ENCODE measurements at regions not wholly inside any gene's neighbourhood (a gene's known extent, or its start where the extent isn't known, plus 50 kb on each side); places are given as distances from the start of the nearest gene placed in this dataset.
"Not testable (repeated sequence)": the region's sequence is repeated elsewhere in the genome, so short reads cannot be mapped to it uniquely, and the experiment has no call there.

DNA sequence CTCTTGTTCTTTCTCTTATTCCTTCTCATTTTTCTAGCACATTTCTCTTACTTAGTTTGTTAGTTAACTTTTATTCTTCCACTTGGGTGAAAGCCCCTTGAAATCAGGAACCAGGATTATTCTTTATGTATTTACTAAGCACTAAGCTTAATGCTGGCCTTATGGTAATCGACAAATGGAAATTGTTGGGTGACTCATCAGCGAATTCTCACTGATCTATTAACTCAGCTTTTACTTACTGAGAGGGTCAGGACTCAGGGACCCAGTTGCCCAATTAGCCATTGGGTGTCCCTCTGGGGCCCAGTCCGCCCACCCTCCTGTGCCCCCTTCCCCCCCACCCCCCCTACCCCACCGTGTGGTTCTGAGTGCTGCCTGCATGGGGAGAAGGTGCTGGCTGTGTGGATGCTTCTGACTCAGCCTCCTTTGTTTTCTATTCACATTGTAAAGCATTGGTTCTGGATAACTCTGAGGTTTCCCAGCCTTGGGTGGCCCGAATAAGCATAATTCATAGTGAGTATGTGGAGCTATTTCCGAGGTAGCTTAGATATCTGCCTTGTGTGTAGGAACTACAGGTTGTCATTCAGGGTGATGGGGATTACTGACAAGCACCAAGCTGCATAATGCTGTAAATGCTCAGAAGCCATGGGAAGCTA is 240.9 kb downstream of the FGF9 start:
- peak; percentile 60 for DNase-seq (ENCODE audit: low read depth, low spot score)

- DNase-seq (ENCODE audit: low read depth, low spot score) = no peak
Observed at GRCh38 chr13:21913010-21913409, 242.1 kb downstream of the FGF9 start.

GRCh38 chr13:21917086-21918015 is 246.5 kb downstream of the FGF9 start:
- DNase-seq (ENCODE audit: low read depth, low spot score) = no peak

GRCh38 chr13:21920802-21921201 is 249.9 kb downstream of the FGF9 start:
- not testable (repeated sequence) for DNase-seq (ENCODE audit: low read depth, low spot score)

DNA sequence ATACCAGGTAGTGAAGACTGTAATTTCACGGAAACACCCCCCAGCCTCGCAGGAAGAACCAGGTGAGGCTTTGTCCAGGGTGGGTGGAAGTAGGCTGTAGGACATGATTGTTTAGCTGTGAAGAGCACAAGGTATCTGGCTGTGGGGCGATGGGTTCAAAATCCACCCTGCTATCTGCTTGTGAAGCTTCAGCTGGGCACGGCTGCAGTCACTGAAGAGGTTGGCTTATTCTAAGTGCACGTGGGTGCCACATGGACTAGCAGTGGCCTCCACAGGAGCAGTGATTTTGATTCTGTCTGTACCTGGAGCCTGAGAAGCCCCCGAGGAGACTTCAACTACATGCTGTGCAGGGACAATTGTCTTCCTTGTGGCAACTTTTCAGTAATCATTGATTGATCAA is 254.1 kb downstream of the FGF9 start:
- DNase-seq (ENCODE audit: low read depth, low spot score) = no peak

GRCh38 chr13:21925720-21926119 is 254.8 kb downstream of the FGF9 start:
- no peak for DNase-seq (ENCODE audit: low read depth, low spot score)

GRCh38 chr13:21929400-21929799 is 258.5 kb downstream of the FGF9 start:
- no peak for DNase-seq (ENCODE audit: low read depth, low spot score)

- DNase-seq (ENCODE audit: low read depth, low spot score) = no peak
Observed at GRCh38 chr13:21930536-21930935, 259.7 kb downstream of the FGF9 start.

DNA sequence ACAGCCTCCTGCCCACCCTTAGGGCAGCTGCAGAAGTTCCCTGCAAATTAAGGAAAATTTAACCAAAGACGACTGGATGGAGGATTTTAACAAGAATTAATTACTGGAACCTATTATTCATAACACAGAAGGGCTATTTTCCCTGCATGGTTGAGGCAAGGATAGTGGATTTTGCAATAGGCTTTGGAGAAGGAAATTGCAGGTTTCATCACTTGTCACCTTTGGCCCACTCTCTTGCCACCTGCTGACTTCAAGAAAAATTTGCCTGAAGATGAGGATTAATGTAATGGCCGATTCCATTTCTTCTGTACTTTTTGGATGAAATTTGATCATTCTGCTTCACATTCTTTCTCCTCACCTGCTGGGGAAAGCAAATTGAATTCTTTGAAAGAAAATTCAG is 261.7 kb downstream of the FGF9 start:
- no peak for DNase-seq (ENCODE audit: low read depth, low spot score)

GRCh38 chr13:21932996-21933395 is 262.1 kb downstream of the FGF9 start:
- DNase-seq (ENCODE audit: low read depth, low spot score) = no peak

GRCh38 chr13:21934284-21934683 is 263.4 kb downstream of the FGF9 start:
- DNase-seq (ENCODE audit: low read depth, low spot score) = no peak

- DNase-seq (ENCODE audit: low read depth, low spot score) = no peak
Observed at GRCh38 chr13:21936674-21937073, 265.8 kb downstream of the FGF9 start.

DNA sequence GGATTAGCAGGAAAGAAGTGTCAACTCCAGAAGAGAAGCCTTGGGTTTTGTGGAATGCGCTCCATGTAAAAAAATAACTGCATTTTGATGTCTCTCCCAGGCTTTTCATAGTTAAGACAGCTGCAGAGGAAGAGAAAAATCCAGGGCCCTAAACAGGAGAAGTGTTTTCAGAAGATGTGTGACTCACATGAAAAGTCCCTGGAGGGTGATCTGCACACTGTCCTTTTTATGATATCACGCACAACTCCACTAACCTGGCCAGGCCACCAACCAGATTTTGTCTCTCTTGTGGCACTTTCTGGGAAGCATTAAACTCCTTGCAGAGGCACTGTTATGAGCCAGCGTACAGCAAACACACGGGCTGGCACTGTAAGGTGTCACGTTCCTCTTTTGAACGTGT is 267.3 kb downstream of the FGF9 start:
- no peak for DNase-seq (ENCODE audit: low read depth, low spot score)

GRCh38 chr13:21938636-21939035 is 267.8 kb downstream of the FGF9 start:
- no peak for DNase-seq (ENCODE audit: low read depth, low spot score)

- DNase-seq (ENCODE audit: low read depth, low spot score) = no peak
Observed at GRCh38 chr13:21942061-21942460, 271.2 kb downstream of the FGF9 start.

- no peak for DNase-seq (ENCODE audit: low read depth, low spot score)
Observed at GRCh38 chr13:21944610-21945009, 273.7 kb downstream of the FGF9 start.

DNA sequence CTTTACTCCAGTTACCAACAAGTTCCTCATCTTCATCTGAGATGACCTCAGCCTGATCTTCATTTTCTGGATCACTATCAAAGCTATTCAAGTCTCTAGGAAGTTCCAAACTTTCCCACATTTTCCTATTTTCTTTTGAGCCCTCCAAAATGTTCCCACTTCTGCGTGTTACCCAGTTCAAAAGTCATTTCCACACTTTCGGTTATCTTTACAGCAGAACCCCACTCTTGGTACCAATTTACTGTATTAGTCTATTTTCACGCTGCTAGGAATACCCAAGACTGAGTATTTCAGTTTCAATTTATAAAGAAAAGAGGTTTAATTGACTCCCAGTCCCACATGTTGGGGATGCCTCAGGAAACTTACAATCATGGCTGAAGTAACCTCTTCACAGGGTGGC is 274.3 kb downstream of the FGF9 start:
- DNase-seq (ENCODE audit: low read depth, low spot score) = no peak

- DNase-seq (ENCODE audit: low read depth, low spot score) = no peak
Observed at GRCh38 chr13:21946964-21947363, 276.1 kb downstream of the FGF9 start.

GRCh38 chr13:21948769-21949474 is 278.0 kb downstream of the FGF9 start:
- no peak for DNase-seq (ENCODE audit: low read depth, low spot score)

GRCh38 chr13:21949818-21950429 is 279.1 kb downstream of the FGF9 start:
- DNase-seq (ENCODE audit: low read depth, low spot score) = no peak

GRCh38 chr13:21956666-21957065 is 285.8 kb downstream of the FGF9 start:
- no peak for DNase-seq (ENCODE audit: low read depth, low spot score)

DNA sequence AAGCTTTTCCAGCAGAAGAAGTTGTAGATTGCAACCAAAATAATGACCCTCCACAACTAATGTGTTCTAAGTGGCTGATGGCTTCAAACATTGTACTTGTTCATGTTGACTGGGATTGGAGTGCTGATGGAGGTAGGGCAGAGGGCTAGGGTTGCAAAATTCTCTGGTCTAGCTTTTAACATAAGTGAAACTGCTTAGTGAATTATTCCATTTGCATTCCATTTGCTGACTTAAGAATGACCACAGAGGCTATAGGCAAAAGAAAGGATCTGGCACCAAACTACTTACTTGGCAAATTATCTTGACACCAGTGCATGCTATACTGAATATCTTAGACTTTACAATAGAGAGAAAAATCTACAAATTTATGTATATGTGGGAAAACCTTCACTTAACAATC is 287.0 kb downstream of the FGF9 start:
- DNase-seq (ENCODE audit: low read depth, low spot score) = no peak
